ENCODE measurements at regions not wholly inside any gene's neighbourhood (a gene's known extent, or its start where the extent isn't known, plus 50 kb on each side); places are given as distances from the start of the nearest gene placed in this dataset.
A peak's percentile ranks its signal among the peaks of the same experiment; 100 is the strongest.
"Not testable (repeated sequence)": the region's sequence is repeated elsewhere in the genome, so short reads cannot be mapped to it uniquely, and the experiment has no call there.

- no peak overlapping the region for H3K4me3 ChIP-seq (ENCODE audit: extremely low read depth, insufficient read depth, low read length, poor library complexity, severe bottlenecking)
- no CpG with 5 or more reads among the region's 1 CpG for WGBS, 2 experiments (ENCODE audit: insufficient coverage in 2 of 2)
- H3K36me3 ChIP-seq (ENCODE audit: control insufficient read depth, insufficient read depth, low read length), result no peaks in the 10 kb centered on the region
- H3K4me1 ChIP-seq (ENCODE audit: control insufficient read depth, insufficient read depth, low read length, poor library complexity, severe bottlenecking), result no peaks in the 10 kb centered on the region
- H3K27ac ChIP-seq (ENCODE audit: low read depth, low read length, severe bottlenecking), result no peak overlapping the region
- H3K9me3 ChIP-seq (ENCODE audit: control insufficient read depth, low read length), result no peaks in the 10 kb centered on the region
Measured at GRCh38 chr7:11988186-11988585, 156.2 kb upstream of the THSD7A start.

GRCh38 chr7:12002428-12002827 lies 170.4 kb upstream of the THSD7A start:
- no CpG with 5 or more reads among the region's 1 CpG for WGBS, 2 experiments (ENCODE audit: insufficient coverage in 2 of 2)

GRCh38 chr7:12004581-12004980 lies 172.6 kb upstream of the THSD7A start:
- 83 to 92% methylated on average over 2 to 4 of the region's 5 CpGs for WGBS, 2 experiments (ENCODE audit: insufficient coverage in 2 of 2)

More at GRCh38 chr7:12002428-12002827, 170.4 kb upstream of the THSD7A start:
- H3K4me1 ChIP-seq (ENCODE audit: control insufficient read depth, insufficient read depth, low read length, poor library complexity, severe bottlenecking), result no peaks in the 10 kb centered on the region
- H3K4me3 ChIP-seq (ENCODE audit: extremely low read depth, insufficient read depth, low read length, poor library complexity, severe bottlenecking), result no peak overlapping the region
- H3K27ac ChIP-seq (ENCODE audit: low read depth, low read length, severe bottlenecking), result no peak overlapping the region
- H3K9me3 ChIP-seq (ENCODE audit: control insufficient read depth, low read length), result no peaks in the 10 kb centered on the region
- no peaks in the 10 kb centered on the region for H3K36me3 ChIP-seq (ENCODE audit: control insufficient read depth, insufficient read depth, low read length)

GRCh38 chr7:12007576-12007975 lies 175.6 kb upstream of the THSD7A start:
- H3K36me3 ChIP-seq (ENCODE audit: control insufficient read depth, insufficient read depth, low read length), result no peaks in the 10 kb centered on the region
- H3K4me1 ChIP-seq (ENCODE audit: control insufficient read depth, insufficient read depth, low read length, poor library complexity, severe bottlenecking), result no peaks in the 10 kb centered on the region
- H3K4me3 ChIP-seq (ENCODE audit: extremely low read depth, insufficient read depth, low read length, poor library complexity, severe bottlenecking), result no peak overlapping the region
- H3K27ac ChIP-seq (ENCODE audit: low read depth, low read length, severe bottlenecking), result no peak overlapping the region
- WGBS, 2 experiments (ENCODE audit: insufficient coverage in 2 of 2), result 100% methylated on average over 1 of the region's 2 CpGs; no CpG with 5 or more reads in 1 of the 2 experiments
- no peaks in the 10 kb centered on the region for H3K9me3 ChIP-seq (ENCODE audit: control insufficient read depth, low read length)

More at GRCh38 chr7:12004581-12004980, 172.6 kb upstream of the THSD7A start:
- H3K27ac ChIP-seq (ENCODE audit: low read depth, low read length, severe bottlenecking), result no peak overlapping the region
- H3K4me1 ChIP-seq (ENCODE audit: control insufficient read depth, insufficient read depth, low read length, poor library complexity, severe bottlenecking), result no peaks in the 10 kb centered on the region
- no peak overlapping the region for H3K4me3 ChIP-seq (ENCODE audit: extremely low read depth, insufficient read depth, low read length, poor library complexity, severe bottlenecking)
- no peaks in the 10 kb centered on the region for H3K9me3 ChIP-seq (ENCODE audit: control insufficient read depth, low read length)
- no peaks in the 10 kb centered on the region for H3K36me3 ChIP-seq (ENCODE audit: control insufficient read depth, insufficient read depth, low read length)

- H3K4me3 ChIP-seq (ENCODE audit: extremely low read depth, insufficient read depth, low read length, poor library complexity, severe bottlenecking), result no peak overlapping the region
- H3K36me3 ChIP-seq (ENCODE audit: control insufficient read depth, insufficient read depth, low read length), result no peaks in the 10 kb centered on the region
- no peaks in the 10 kb centered on the region for H3K9me3 ChIP-seq (ENCODE audit: control insufficient read depth, low read length)
- no peaks in the 10 kb centered on the region for H3K4me1 ChIP-seq (ENCODE audit: control insufficient read depth, insufficient read depth, low read length, poor library complexity, severe bottlenecking)
- no peak overlapping the region for H3K27ac ChIP-seq (ENCODE audit: low read depth, low read length, severe bottlenecking)
- no CpG with 5 or more reads among the region's 1 CpG for WGBS, 2 experiments (ENCODE audit: insufficient coverage in 2 of 2)
Measured at GRCh38 chr7:12013983-12014382, 182.0 kb upstream of the THSD7A start.

GRCh38 chr7:12016439-12016838 lies 184.4 kb upstream of the THSD7A start:
- no CpG with 5 or more reads among the region's 1 CpG for WGBS, 2 experiments (ENCODE audit: insufficient coverage in 2 of 2)
- Histone ChIP-seq H3K4me1 (ENCODE audit: control insufficient read depth, insufficient read depth, low read length, poor library complexity, severe bottlenecking) (no peaks in the 10 kb centered on the region), H3K27ac (ENCODE audit: low read depth, low read length, severe bottlenecking) (no peak overlapping the region), H3K36me3 (ENCODE audit: control insufficient read depth, insufficient read depth, low read length) (no peaks in the 10 kb centered on the region), H3K4me3 (ENCODE audit: extremely low read depth, insufficient read depth, low read length, poor library complexity, severe bottlenecking) (no peak overlapping the region), H3K9me3 (ENCODE audit: control insufficient read depth, low read length) (no peaks in the 10 kb centered on the region)

- WGBS, 2 experiments (ENCODE audit: insufficient coverage in 2 of 2), result no CpG with 5 or more reads among the region's 1 CpG
- Histone ChIP-seq H3K4me1 (ENCODE audit: control insufficient read depth, insufficient read depth, low read length, poor library complexity, severe bottlenecking) (no peaks in the 10 kb centered on the region), H3K36me3 (ENCODE audit: control insufficient read depth, insufficient read depth, low read length) (no peaks in the 10 kb centered on the region), H3K4me3 (ENCODE audit: extremely low read depth, insufficient read depth, low read length, poor library complexity, severe bottlenecking) (no peak overlapping the region), H3K27ac (ENCODE audit: low read depth, low read length, severe bottlenecking) (no peak overlapping the region), H3K9me3 (ENCODE audit: control insufficient read depth, low read length) (no peaks in the 10 kb centered on the region)
Measured at GRCh38 chr7:12017046-12017445, 185.0 kb upstream of the THSD7A start.

- H3K9me3 ChIP-seq (ENCODE audit: control insufficient read depth, low read length); H3K4me1 ChIP-seq (ENCODE audit: control insufficient read depth, insufficient read depth, low read length, poor library complexity, severe bottlenecking); H3K36me3 ChIP-seq (ENCODE audit: control insufficient read depth, insufficient read depth, low read length); H3K4me3 ChIP-seq (ENCODE audit: extremely low read depth, insufficient read depth, low read length, poor library complexity, severe bottlenecking); H3K27ac ChIP-seq (ENCODE audit: low read depth, low read length, severe bottlenecking): not testable (repeated sequence)
- no CpG with 5 or more reads among the region's 1 CpG for WGBS, 2 experiments (ENCODE audit: insufficient coverage in 2 of 2)
Measured at GRCh38 chr7:12022011-12022410, 189.1 kb upstream of the TMEM106B start.

GRCh38 chr7:12025246-12025645 lies 185.8 kb upstream of the TMEM106B start:
- Histone ChIP-seq H3K9me3 (ENCODE audit: control insufficient read depth, low read length) (no peaks in the 10 kb centered on the region), H3K4me1 (ENCODE audit: control insufficient read depth, insufficient read depth, low read length, poor library complexity, severe bottlenecking) (peaks cover 17% of the 10 kb centered on the region), H3K36me3 (ENCODE audit: control insufficient read depth, insufficient read depth, low read length) (no peaks in the 10 kb centered on the region), H3K4me3 (ENCODE audit: extremely low read depth, insufficient read depth, low read length, poor library complexity, severe bottlenecking) (no peak overlapping the region), H3K27ac (ENCODE audit: low read depth, low read length, severe bottlenecking) (no peak overlapping the region)
- WGBS, 2 experiments (ENCODE audit: insufficient coverage in 2 of 2), result 100% methylated on average over 1 of the region's 1 CpG; no CpG with 5 or more reads in 1 of the 2 experiments

GRCh38 chr7:12028508-12028907 lies 182.6 kb upstream of the TMEM106B start:
- Histone ChIP-seq H3K4me1 (ENCODE audit: control insufficient read depth, insufficient read depth, low read length, poor library complexity, severe bottlenecking) (peaks cover 36% of the 10 kb centered on the region), H3K27ac (ENCODE audit: low read depth, low read length, severe bottlenecking) (peak overlapping the region; percentile 30), H3K4me3 (ENCODE audit: extremely low read depth, insufficient read depth, low read length, poor library complexity, severe bottlenecking) (no peak overlapping the region), H3K36me3 (ENCODE audit: control insufficient read depth, insufficient read depth, low read length) (no peaks in the 10 kb centered on the region), H3K9me3 (ENCODE audit: control insufficient read depth, low read length) (no peaks in the 10 kb centered on the region)
- 100% methylated on average over 1 of the region's 1 CpG for WGBS, 2 experiments (ENCODE audit: insufficient coverage in 2 of 2)

- peaks cover 36% of the 10 kb centered on the region for H3K4me1 ChIP-seq (ENCODE audit: control insufficient read depth, insufficient read depth, low read length, poor library complexity, severe bottlenecking)
- H3K36me3 ChIP-seq (ENCODE audit: control insufficient read depth, insufficient read depth, low read length), result no peaks in the 10 kb centered on the region
- H3K4me3 ChIP-seq (ENCODE audit: extremely low read depth, insufficient read depth, low read length, poor library complexity, severe bottlenecking), result no peak overlapping the region
- H3K27ac ChIP-seq (ENCODE audit: low read depth, low read length, severe bottlenecking), result peak overlapping the region; percentile 82
- no peaks in the 10 kb centered on the region for H3K9me3 ChIP-seq (ENCODE audit: control insufficient read depth, low read length)
- 78% methylated on average over 5 of the region's 5 CpGs for WGBS, 2 experiments (ENCODE audit: insufficient coverage in 2 of 2)
Measured at GRCh38 chr7:12030116-12030515, 181.0 kb upstream of the TMEM106B start.

All from mesodermal cell (in vitro differentiated cells).